DND-41 (cell line): ENCODE measurements at regions not wholly inside any gene's neighbourhood (a gene's known extent, or its start where the extent isn't known, plus 50 kb on each side); places are given as distances from the start of the nearest gene placed in this dataset.

Experiments
- ATAC-seq: fragments of 200-7000 bp; cut with Tn5 transposase; 3 replicates; pipeline ENCODE4 v1.9.1; 2021; ENCODE audit warnings: low read depth; ENCODE audit not compliant: insufficient read depth
- DNase-seq: peaks from one replicate; pipeline ENCODE4 v3.0.0-alpha.2; 2020
- H2AFZ ChIP-seq: 2 replicates; pipeline ENCODE4 v1.6.0; 2012; ENCODE audit warnings: low read depth, low read length
- H3K27ac ChIP-seq: 2 replicates; pipeline ENCODE4 v1.5.1; 2012; ENCODE audit warnings: low read length, inconsistent platforms
- H3K27me3 ChIP-seq: fragments of 200-600 bp; sonication (generic); 2 replicates; pipeline ENCODE4 v1.6.0; 2012; ENCODE audit warnings: low read length, mild to moderate bottlenecking, inconsistent platforms; ENCODE audit not compliant: insufficient read depth, poor library complexity
- H3K36me3 ChIP-seq: 2 replicates; pipeline ENCODE4 v1.5.1; 2012; ENCODE audit warnings: low read length, inconsistent platforms; ENCODE audit not compliant: insufficient read depth
- H3K4me1 ChIP-seq: 2 replicates; pipeline ENCODE4 v1.5.1; 2012; ENCODE audit warnings: mild to moderate bottlenecking, low read length; ENCODE audit not compliant: insufficient read depth
- H3K4me2 ChIP-seq: 2 replicates; pipeline ENCODE4 v1.6.0; 2012; ENCODE audit warnings: mild to moderate bottlenecking, moderate library complexity, low read length, inconsistent platforms; ENCODE audit not compliant: insufficient read depth
- H3K4me3 ChIP-seq, 2 experiments: fragments of 200-600 bp in 1 of 2; shearing (Covaris generic) in 1 of 2; 2 replicates each; pipeline ENCODE4 v1.5.1; 2012 to 2016; ENCODE audit warnings: inconsistent platforms in 2 of 2, low read length in 2 of 2, mild to moderate bottlenecking in 2 of 2, low read depth in 1 of 2, moderate library complexity in 1 of 2
- H3K79me2 ChIP-seq: 2 replicates; pipeline ENCODE4 v1.6.0; 2012; ENCODE audit warnings: low read length, inconsistent platforms; ENCODE audit not compliant: insufficient read depth
- H3K9ac ChIP-seq: 2 replicates; pipeline ENCODE4 v1.6.0; 2012; ENCODE audit warnings: low read depth, mild to moderate bottlenecking, inconsistent platforms, low read length, moderate library complexity
- H3K9me3 ChIP-seq: 2 replicates; pipeline ENCODE4 v1.5.1; 2012; ENCODE audit warnings: low read length, moderate library complexity, mild to moderate bottlenecking, inconsistent platforms; ENCODE audit not compliant: insufficient read depth, severe bottlenecking
- H4K20me1 ChIP-seq: 2 replicates; pipeline ENCODE4 v1.6.0; 2012; ENCODE audit warnings: low read length; ENCODE audit not compliant: insufficient read depth
- CTCF ChIP-seq: IDR thresholded peaks from 2 replicates; pipeline ENCODE4 v1.5.1; 2012; ENCODE audit warnings: borderline replicate concordance, low read length, moderate library complexity, mild to moderate bottlenecking; ENCODE audit not compliant: poor library complexity, severe bottlenecking; ENCODE audit errors: extremely low read depth
- EZH2 ChIP-seq: IDR thresholded peaks from 3 replicates; pipeline ENCODE4 v1.6.1; 2012; ENCODE audit warnings: borderline replicate concordance, low read depth, mild to moderate bottlenecking, moderate library complexity, low read length, inconsistent platforms; ENCODE audit not compliant: severe bottlenecking

DNA sequence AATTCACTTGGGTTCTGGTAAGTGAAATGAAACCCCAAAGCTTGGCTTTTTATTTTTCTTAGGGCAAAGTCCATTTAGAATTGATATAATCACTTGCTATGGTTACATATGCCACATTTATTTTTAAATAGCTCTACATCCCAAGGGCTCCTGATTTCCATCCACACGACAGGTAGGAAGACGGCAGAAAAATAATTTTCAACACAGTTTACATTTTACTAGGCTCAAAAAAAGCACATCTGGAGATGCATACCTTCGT, 95.0 kb upstream of the EFNA5 start:
- Histone ChIP-seq H2AFZ (no peak overlapping the region), H3K79me2 (no peaks in the 10 kb centered on the region), H3K27ac (no peak overlapping the region), H3K36me3 (no peaks in the 10 kb centered on the region), H3K9ac (no peak overlapping the region), H3K4me1 (no peaks in the 10 kb centered on the region), H3K4me2 (no peak overlapping the region), H3K4me3 (no peak overlapping the region), H3K27me3 (no peaks in the 10 kb centered on the region), H4K20me1 (no peaks in the 10 kb centered on the region), H3K9me3 (no peaks in the 10 kb centered on the region)
- ATAC-seq, result no peak
- no peak for DNase-seq
- TF ChIP-seq CTCF (no peak), EZH2 (no peak)

- H4K20me1 ChIP-seq, result no peaks in the 10 kb centered on the region
- H3K27me3 ChIP-seq, result no peaks in the 10 kb centered on the region
- DNase-seq (no peak), ATAC-seq (no peak)
- no peak overlapping the region for H3K4me3 ChIP-seq
- H3K27ac ChIP-seq, result no peak overlapping the region
- H2AFZ ChIP-seq, result no peak overlapping the region
- no peaks in the 10 kb centered on the region for H3K79me2 ChIP-seq
- H3K4me2 ChIP-seq, result no peak overlapping the region
- H3K36me3 ChIP-seq, result no peaks in the 10 kb centered on the region
- TF ChIP-seq EZH2 (no peak), CTCF (no peak)
- H3K9ac ChIP-seq, result no peak overlapping the region
- H3K9me3 ChIP-seq, result no peaks in the 10 kb centered on the region
- no peaks in the 10 kb centered on the region for H3K4me1 ChIP-seq
Measured at GRCh38 chr5:107764976-107765804, 94.5 kb upstream of the EFNA5 start.

DNA sequence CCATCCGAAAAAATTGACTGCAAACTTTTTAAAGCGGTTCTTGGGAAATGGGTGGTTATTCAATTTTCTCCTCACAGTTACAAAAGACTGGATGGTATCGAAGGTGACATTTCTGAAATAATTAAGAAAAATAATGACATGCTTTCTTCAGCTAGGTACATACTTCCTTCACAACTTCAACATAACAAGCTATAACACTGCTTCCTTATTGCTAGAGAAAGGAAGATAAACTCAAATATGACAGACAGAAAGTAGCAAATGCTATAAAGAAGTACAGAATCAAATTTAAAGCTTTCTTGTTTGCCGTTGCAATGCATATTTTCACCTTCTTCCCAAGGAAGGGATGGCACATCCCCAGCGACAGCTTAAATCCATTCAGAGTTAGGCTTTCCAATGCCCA, 93.5 kb upstream of the EFNA5 start:
- no peaks in the 10 kb centered on the region for H4K20me1 ChIP-seq
- ATAC-seq, result no peak

More for the DNA sequence above, 93.5 kb upstream of the EFNA5 start:
- H3K27ac ChIP-seq, result no peak overlapping the region
- no peaks in the 10 kb centered on the region for H3K27me3 ChIP-seq
- no peaks in the 10 kb centered on the region for H3K9me3 ChIP-seq
- DNase-seq, result no peak
- no peak overlapping the region for H2AFZ ChIP-seq
- no peak overlapping the region for H3K4me2 ChIP-seq
- H3K79me2 ChIP-seq, result no peaks in the 10 kb centered on the region
- TF ChIP-seq EZH2 (no peak), CTCF (no peak)
- no peak overlapping the region for H3K9ac ChIP-seq
- no peak overlapping the region for H3K4me3 ChIP-seq
- H3K36me3 ChIP-seq, result no peaks in the 10 kb centered on the region
- no peaks in the 10 kb centered on the region for H3K4me1 ChIP-seq
